ENCODE measurements at regions not wholly inside any gene's neighbourhood (a gene's known extent, or its start where the extent isn't known, plus 50 kb on each side); places are given as distances from the start of the nearest gene placed in this dataset.
"Not testable (repeated sequence)": the region's sequence is repeated elsewhere in the genome, so short reads cannot be mapped to it uniquely, and the experiment has no call there.

GRCh38 chr1:195185736-195186135 lies 1422.5 kb downstream of the KCNT2 start:
- no peak for TF ChIP-seq CTCF (IDR thresholded peaks at IDR 0.05)
- no peak overlapping the region for H3K27ac ChIP-seq
- no peak for DNase-seq (ENCODE audit: low spot score)
- H3K4me3 ChIP-seq = no peak overlapping the region

GRCh38 chr1:195185321-195185720 lies 1422.9 kb downstream of the KCNT2 start:
- DNase-seq (ENCODE audit: low spot score) = no peak

GRCh38 chr1:195173753-195174152 lies 1434.5 kb downstream of the KCNT2 start:
- no peak for DNase-seq (ENCODE audit: low spot score)
- Histone ChIP-seq H3K27ac (no peak overlapping the region), H3K4me3 (no peak overlapping the region)
- TF ChIP-seq CTCF (IDR thresholded peaks at IDR 0.05) = no peak

More at GRCh38 chr1:195185321-195185720, 1422.9 kb downstream of the KCNT2 start:
- TF ChIP-seq CTCF (IDR thresholded peaks at IDR 0.05) = no peak
- Histone ChIP-seq H3K4me3 (no peak overlapping the region), H3K27ac (no peak overlapping the region)

- not testable (repeated sequence) for H3K4me3 ChIP-seq; DNase-seq (ENCODE audit: low spot score); H3K27ac ChIP-seq
These were observed 1448.4 kb downstream of the KCNT2 start for GRCh38 chr1:195159795-195160194.

- Histone ChIP-seq H3K27ac (no peak overlapping the region), H3K4me3 (no peak overlapping the region)
- TF ChIP-seq CTCF (IDR thresholded peaks at IDR 0.05) = no peak
- no peak for DNase-seq (ENCODE audit: low spot score)
These were observed 1450.1 kb downstream of the KCNT2 start for GRCh38 chr1:195158091-195158490.

GRCh38 chr1:195153107-195153506 lies 1455.1 kb downstream of the KCNT2 start:
- no peak overlapping the region for H3K4me3 ChIP-seq
- DNase-seq (ENCODE audit: low spot score) = no peak
- no peak overlapping the region for H3K27ac ChIP-seq
- no peak for TF ChIP-seq CTCF (IDR thresholded peaks at IDR 0.05)

GRCh38 chr1:195150768-195151167 lies 1457.5 kb downstream of the KCNT2 start:
- Histone ChIP-seq H3K27ac (no peak overlapping the region), H3K4me3 (no peak overlapping the region)
- DNase-seq (ENCODE audit: low spot score) = no peak
- TF ChIP-seq CTCF (IDR thresholded peaks at IDR 0.05) = no peak

GRCh38 chr1:195141294-195141693 lies 1466.9 kb downstream of the KCNT2 start:
- Histone ChIP-seq H3K27ac (no peak overlapping the region), H3K4me3 (no peak overlapping the region)
- TF ChIP-seq CTCF (IDR thresholded peaks at IDR 0.05) = no peak
- no peak for DNase-seq (ENCODE audit: low spot score)
